ENCODE measurements at regions not wholly inside any gene's neighbourhood (a gene's known extent, or its start where the extent isn't known, plus 50 kb on each side); places are given as distances from the start of the nearest gene placed in this dataset.

GRCh38 chr5:173522518-173522917 lies 93.9 kb downstream of the BOD1 start (continued):
- TF ChIP-seq TBP (IDR thresholded peaks at IDR 0.05; ENCODE audit: low read depth, low read length) (no peak), EGR1 (IDR thresholded peaks at IDR 0.05; ENCODE audit: borderline replicate concordance, low read depth, low read length) (no peak), GABPA (IDR thresholded peaks at IDR 0.05; ENCODE audit: borderline replicate concordance, insufficient read depth, low read length) (no peak), NANOG (IDR thresholded peaks at IDR 0.05; ENCODE audit: insufficient read depth, low read depth, low read length, poor library complexity, severe bottlenecking) (no peak)

Data from H1 (cell line).